Natural killer cell treated with Interleukin-12 subunit alpha and Interleukin-12 subunit beta and Interleukin-15 and Interleukin-18, amount 100 ng/mL, for 72 hours (primary cell): ENCODE measurements at regions not wholly inside any gene's neighbourhood (a gene's known extent, or its start where the extent isn't known, plus 50 kb on each side); places are given as distances from the start of the nearest gene placed in this dataset.

Experiments
- ATAC-seq, 2 donors: fragments of 150-1000 bp; cut with Tn5 transposase in 1 of 2; sonication (Bioruptor Pico), chemical (Tn5 transposase) in 1 of 2; 2 replicates each; pipeline ENCODE4 v1.10.0; 2021
- DNase-seq: peaks from one replicate; pipeline ENCODE4 v3.0.0; 2022; ENCODE audit warnings: low spot score
- H3K27ac Mint-ChIP-seq, 2 donors: 1 replicate in 1 of 2; 2 replicates in 1 of 2; pipeline ENCODE4 v1.8.0; 2022; ENCODE audit warnings: mixed read lengths in 2 of 2, mild to moderate bottlenecking in 1 of 2, moderate library complexity in 1 of 2
- H3K27me3 Mint-ChIP-seq, 2 donors: 1 replicate in 1 of 2; 2 replicates in 1 of 2; pipeline ENCODE4 v1.8.0; 2022; ENCODE audit warnings: mixed read lengths in 2 of 2
- H3K36me3 Mint-ChIP-seq: one replicate; pipeline ENCODE4 v1.8.0; 2022; ENCODE audit warnings: mixed read lengths
- H3K4me1 Mint-ChIP-seq, 2 donors: 1 replicate in 1 of 2; 2 replicates in 1 of 2; pipeline ENCODE4 v1.8.0; 2022; ENCODE audit warnings: low read depth in 2 of 2, mixed read lengths in 2 of 2, mild to moderate bottlenecking in 1 of 2
- H3K4me3 Mint-ChIP-seq: one replicate; pipeline ENCODE4 v1.8.0; 2022; ENCODE audit warnings: mixed read lengths
- H3K9me3 Mint-ChIP-seq: 2 replicates; pipeline ENCODE4 v1.8.0; 2022; ENCODE audit warnings: mixed read lengths

- Mint-ChIP-seq H3K4me3 (no peak overlapping the region), H3K9me3 (no peaks in the 10 kb centered on the region)
Measured at GRCh38 chr11:26248661-26249060, 83.3 kb upstream of the ANO3 start.

GRCh38 chr11:26254378-26254777 lies 77.6 kb upstream of the ANO3 start:
- H3K36me3 Mint-ChIP-seq, result no peaks in the 10 kb centered on the region
- H3K4me1 Mint-ChIP-seq, result no peaks in the 10 kb centered on the region
- no peak for ATAC-seq
- DNase-seq, result no peak
- H3K9me3 Mint-ChIP-seq, result no peaks in the 10 kb centered on the region
- H3K27me3 Mint-ChIP-seq, result no peaks in the 10 kb centered on the region
- no peak overlapping the region for H3K4me3 Mint-ChIP-seq
- H3K27ac Mint-ChIP-seq, result no peak overlapping the region

More at GRCh38 chr11:26248661-26249060, 83.3 kb upstream of the ANO3 start:
- H3K4me1 Mint-ChIP-seq, result no peaks in the 10 kb centered on the region
- ATAC-seq (no peak), DNase-seq (no peak)
- no peak overlapping the region for H3K27ac Mint-ChIP-seq
- H3K36me3 Mint-ChIP-seq, result no peaks in the 10 kb centered on the region
- H3K27me3 Mint-ChIP-seq, result no peaks in the 10 kb centered on the region

GRCh38 chr11:26263769-26264168 lies 68.2 kb upstream of the ANO3 start:
- ATAC-seq (no peak), DNase-seq (no peak)
- Mint-ChIP-seq H3K4me1 (no peaks in the 10 kb centered on the region), H3K36me3 (no peaks in the 10 kb centered on the region), H3K4me3 (no peak overlapping the region), H3K27me3 (no peaks in the 10 kb centered on the region), H3K9me3 (peaks cover 3% of the 10 kb centered on the region), H3K27ac (no peak overlapping the region)

GRCh38 chr11:26264266-26264665 lies 67.7 kb upstream of the ANO3 start:
- ATAC-seq, result no peak
- Mint-ChIP-seq H3K4me1 (no peaks in the 10 kb centered on the region), H3K4me3 (no peak overlapping the region), H3K27me3 (no peaks in the 10 kb centered on the region), H3K9me3 (peaks cover 3% of the 10 kb centered on the region), H3K36me3 (no peaks in the 10 kb centered on the region), H3K27ac (no peak overlapping the region)
- no peak for DNase-seq

GRCh38 chr11:26268980-26269660 lies 62.8 kb upstream of the ANO3 start:
- no peak for DNase-seq
- Mint-ChIP-seq H3K9me3 (no peaks in the 10 kb centered on the region), H3K36me3 (no peaks in the 10 kb centered on the region)

GRCh38 chr11:26271666-26272065 lies 60.3 kb upstream of the ANO3 start:
- Mint-ChIP-seq H3K27ac (no peak overlapping the region), H3K9me3 (no peaks in the 10 kb centered on the region), H3K4me1 (no peaks in the 10 kb centered on the region), H3K4me3 (no peak overlapping the region), H3K27me3 (peaks cover 0 to 5% of the 10 kb centered on the region in 2 donors), H3K36me3 (no peaks in the 10 kb centered on the region)
- DNase-seq (no peak), ATAC-seq (no peak)

More at GRCh38 chr11:26268980-26269660, 62.8 kb upstream of the ANO3 start:
- Mint-ChIP-seq H3K27ac (no peak overlapping the region), H3K4me1 (no peaks in the 10 kb centered on the region), H3K4me3 (no peak overlapping the region), H3K27me3 (peaks cover 0 to 4% of the 10 kb centered on the region in 2 donors)
- ATAC-seq, result no peak

- Mint-ChIP-seq H3K9me3 (no peaks in the 10 kb centered on the region), H3K27ac (no peak overlapping the region), H3K4me1 (no peaks in the 10 kb centered on the region), H3K27me3 (peaks cover 0 to 3% of the 10 kb centered on the region in 2 donors), H3K36me3 (no peaks in the 10 kb centered on the region), H3K4me3 (no peak overlapping the region)
- peak; percentile 62 for DNase-seq
- peak in 1 of 2 donors; percentile 56 for ATAC-seq
Measured at GRCh38 chr11:26276798-26277424, 55.0 kb upstream of the ANO3 start.

- Mint-ChIP-seq H3K36me3 (no peaks in the 10 kb centered on the region), H3K9me3 (no peaks in the 10 kb centered on the region), H3K27me3 (peaks cover under 1 to 3% of the 10 kb centered on the region in 2 donors), H3K27ac (no peak overlapping the region), H3K4me3 (no peak overlapping the region), H3K4me1 (no peaks in the 10 kb centered on the region)
- DNase-seq (no peak), ATAC-seq (no peak)
Measured at GRCh38 chr11:26278354-26278753, 53.6 kb upstream of the ANO3 start.
